HEK293T (cell line): ENCODE measurements at regions not wholly inside any gene's neighbourhood (a gene's known extent, or its start where the extent isn't known, plus 50 kb on each side); places are given as distances from the start of the nearest gene placed in this dataset.

ENCODE experiments used
- BHLHE40 ChIP-seq: fragments of 450-650 bp; IDR thresholded peaks from 2 replicates; pipeline ENCODE4 v1.6.1; 2016; ENCODE audit warnings: mild to moderate bottlenecking, moderate library complexity, borderline replicate concordance
- SP1 ChIP-seq: fragments of 450-650 bp; IDR thresholded peaks from 2 replicates; pipeline ENCODE4 v1.6.1; 2017
- ZNF384 ChIP-seq: fragments of 450-650 bp; IDR thresholded peaks from 2 replicates; pipeline ENCODE4 v1.6.1; 2016

GRCh38 chr13:73730014-73730413, 404.2 kb downstream of the KLF12 start:
- TF ChIP-seq SP1 (no peak), ZNF384 (no peak), BHLHE40 (no peak)
